ENCODE measurements at regions not wholly inside any gene's neighbourhood (a gene's known extent, or its start where the extent isn't known, plus 50 kb on each side); places are given as distances from the start of the nearest gene placed in this dataset.

DNA sequence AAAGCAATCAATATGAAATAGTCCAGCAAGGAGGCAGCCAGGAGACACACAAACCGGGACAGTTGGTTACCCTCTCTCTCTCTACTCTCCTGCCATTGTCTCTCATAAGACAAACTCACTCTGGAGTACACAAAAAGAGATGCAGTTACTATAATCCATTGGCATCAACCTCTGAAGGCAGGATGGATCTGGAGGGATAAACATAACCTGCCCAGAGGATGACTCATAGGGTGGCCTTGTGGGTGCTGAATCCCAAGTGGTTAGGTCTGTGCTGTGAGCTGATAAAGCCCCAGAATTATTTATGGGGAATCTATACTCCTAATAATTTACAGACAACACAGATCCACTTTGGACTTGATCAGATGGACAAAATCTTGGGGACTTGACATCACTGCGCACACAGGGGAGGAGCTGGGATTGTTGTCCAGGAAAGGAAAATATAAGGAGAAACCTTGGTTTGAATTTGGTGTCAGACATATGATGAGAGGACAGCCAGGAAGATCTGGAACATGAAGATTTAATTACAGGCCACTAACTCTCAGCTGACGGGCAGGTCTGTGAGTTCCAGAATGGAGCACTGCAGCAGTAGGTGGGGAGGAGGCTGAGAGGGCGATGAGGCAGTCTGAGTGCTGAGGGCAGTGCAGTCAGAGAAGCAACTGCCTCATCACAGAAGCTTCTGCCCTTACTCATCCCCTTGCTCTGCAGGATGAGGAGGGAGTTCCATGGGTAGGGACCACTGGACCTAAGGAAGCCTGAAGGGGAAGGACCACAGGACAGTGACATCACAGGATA is 113.9 kb upstream of the PRSS58 start:
- DNase-seq (ENCODE audit: low read depth, low spot score) (no peak), ATAC-seq (no peak)
- Histone ChIP-seq H2AFZ (ENCODE audit: low read depth, low read length, poor library complexity, severe bottlenecking) (no peak overlapping the region), H3K9me3 (ENCODE audit: control insufficient read depth in 1 of 2, insufficient read depth in 1 of 2, low read depth in 1 of 2, low read length in 2 of 2) (no peaks in the 10 kb centered on the region), H3K79me2 (ENCODE audit: insufficient read depth, low read length) (no peaks in the 10 kb centered on the region), H3K9me2 (ENCODE audit: insufficient read depth) (no peaks in the 10 kb centered on the region), H3K36me3 (ENCODE audit: control insufficient read depth in 1 of 2, insufficient read depth in 2 of 2, low read length in 2 of 2) (no peaks in the 10 kb centered on the region), H3K9ac (ENCODE audit: low read length) (no peak overlapping the region), H3K4me2 (ENCODE audit: low read length) (no peak overlapping the region), H3K4me3 (replicated peaks in 1 of 2; ENCODE audit: low read depth in 1 of 2, low read length in 2 of 2) (no peak overlapping the region), H3K27me3 (ENCODE audit: insufficient read depth, low read length) (no peaks in the 10 kb centered on the region), H3K27ac (ENCODE audit: low read depth, low read length) (no peak overlapping the region), H4K20me1 (ENCODE audit: insufficient read depth) (no peaks in the 10 kb centered on the region), H3K4me1 (ENCODE audit: control insufficient read depth in 1 of 2, insufficient read depth in 2 of 2, low read length in 2 of 2) (peaks cover 0 to 14% of the 10 kb centered on the region in 2 experiments; a peak in 2 of 4 replicates)
- TF ChIP-seq CBX3 (IDR thresholded peaks at IDR 0.05; ENCODE audit: low read depth) (no peak), JUND (IDR thresholded peaks at IDR 0.05) (no peak), EZH2 (IDR thresholded peaks at IDR 0.05) (no peak), RAD21 (IDR thresholded peaks at IDR 0.05; ENCODE audit: low read depth) (no peak), YY1 (IDR thresholded peaks at IDR 0.05; ENCODE audit: extremely low read depth, insufficient replicate concordance, low read depth, low read length) (no peak), SRF (IDR thresholded peaks at IDR 0.05; ENCODE audit: low read depth) (no peak), ZFX (IDR thresholded peaks at IDR 0.05) (no peak), SP1 (IDR thresholded peaks at IDR 0.05; ENCODE audit: low read depth) (no peak)
- TF ChIP-seq, protein P1, sequence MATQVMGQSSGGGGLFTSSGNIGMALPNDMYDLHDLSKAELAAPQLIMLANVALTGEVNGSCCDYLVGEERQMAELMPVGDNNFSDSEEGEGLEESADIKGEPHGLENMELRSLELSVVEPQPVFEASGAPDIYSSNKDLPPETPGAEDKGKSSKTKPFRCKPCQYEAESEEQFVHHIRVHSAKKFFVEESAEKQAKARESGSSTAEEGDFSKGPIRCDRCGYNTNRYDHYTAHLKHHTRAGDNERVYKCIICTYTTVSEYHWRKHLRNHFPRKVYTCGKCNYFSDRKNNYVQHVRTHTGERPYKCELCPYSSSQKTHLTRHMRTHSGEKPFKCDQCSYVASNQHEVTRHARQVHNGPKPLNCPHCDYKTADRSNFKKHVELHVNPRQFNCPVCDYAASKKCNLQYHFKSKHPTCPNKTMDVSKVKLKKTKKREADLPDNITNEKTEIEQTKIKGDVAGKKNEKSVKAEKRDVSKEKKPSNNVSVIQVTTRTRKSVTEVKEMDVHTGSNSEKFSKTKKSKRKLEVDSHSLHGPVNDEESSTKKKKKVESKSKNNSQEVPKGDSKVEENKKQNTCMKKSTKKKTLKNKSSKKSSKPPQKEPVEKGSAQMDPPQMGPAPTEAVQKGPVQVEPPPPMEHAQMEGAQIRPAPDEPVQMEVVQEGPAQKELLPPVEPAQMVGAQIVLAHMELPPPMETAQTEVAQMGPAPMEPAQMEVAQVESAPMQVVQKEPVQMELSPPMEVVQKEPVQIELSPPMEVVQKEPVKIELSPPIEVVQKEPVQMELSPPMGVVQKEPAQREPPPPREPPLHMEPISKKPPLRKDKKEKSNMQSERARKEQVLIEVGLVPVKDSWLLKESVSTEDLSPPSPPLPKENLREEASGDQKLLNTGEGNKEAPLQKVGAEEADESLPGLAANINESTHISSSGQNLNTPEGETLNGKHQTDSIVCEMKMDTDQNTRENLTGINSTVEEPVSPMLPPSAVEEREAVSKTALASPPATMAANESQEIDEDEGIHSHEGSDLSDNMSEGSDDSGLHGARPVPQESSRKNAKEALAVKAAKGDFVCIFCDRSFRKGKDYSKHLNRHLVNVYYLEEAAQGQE (IDR thresholded peaks at IDR 0.05; ENCODE audit: low read depth), result no peak
- RAD21 ChIA-PET (ENCODE audit: low non-redundant PET in 1 of 2, low total read pairs in 2 of 2, uncharacterized antibody in 2 of 2, unreplicated experiment in 2 of 2), result no interaction called here
- intact Hi-C loops (cut with micrococcal nuclease), result no loop called here
- POLR2A ChIA-PET, result no interaction called here
- BruUV-seq (replicated peaks), result no TSS peak
- CTCF ChIA-PET, result no interaction called here

All from HCT116 (cell line).